ENCODE measurements at regions not wholly inside any gene's neighbourhood (a gene's known extent, or its start where the extent isn't known, plus 50 kb on each side); places are given as distances from the start of the nearest gene placed in this dataset.

GRCh38 chr1:230506451-230506850 is 80.3 kb upstream of the PGBD5 start:
- no peaks in the 10 kb centered on the region for H3K36me3 ChIP-seq (ENCODE audit: control insufficient read depth in 1 of 2, insufficient read depth in 2 of 2, low read length in 2 of 2)
- no peak overlapping the region for H3K4me3 ChIP-seq (ENCODE audit: low read depth in 1 of 2, low read length in 2 of 2)
- H3K4me1 ChIP-seq (ENCODE audit: control insufficient read depth in 1 of 2, insufficient read depth in 2 of 2, low read length in 2 of 2) = no peaks in the 10 kb centered on the region
- H3K27ac ChIP-seq (ENCODE audit: low read depth, low read length) = no peak overlapping the region
- no peak overlapping the region for H3K9ac ChIP-seq (ENCODE audit: low read depth in 1 of 2, low read length in 2 of 2)
- peaks cover 0 to 5% of the 10 kb centered on the region in 2 donors for H3K9me3 ChIP-seq (ENCODE audit: control insufficient read depth in 1 of 2, low read length in 2 of 2)
- H3K27me3 ChIP-seq (ENCODE audit: control insufficient read depth in 1 of 2, insufficient read depth in 2 of 2, low read length in 2 of 2) = no peaks in the 10 kb centered on the region

- no peaks in the 10 kb centered on the region for H3K27me3 ChIP-seq (ENCODE audit: control insufficient read depth in 1 of 2, insufficient read depth in 2 of 2, low read length in 2 of 2)
- no peak overlapping the region for H3K9ac ChIP-seq (ENCODE audit: low read depth in 1 of 2, low read length in 2 of 2)
- H3K4me3 ChIP-seq (ENCODE audit: low read depth in 1 of 2, low read length in 2 of 2) = no peak overlapping the region
- H3K9me3 ChIP-seq (ENCODE audit: control insufficient read depth in 1 of 2, low read length in 2 of 2) = peaks cover 0 to 3% of the 10 kb centered on the region in 2 donors
- H3K27ac ChIP-seq (ENCODE audit: low read depth, low read length) = no peak overlapping the region
- H3K4me1 ChIP-seq (ENCODE audit: control insufficient read depth in 1 of 2, insufficient read depth in 2 of 2, low read length in 2 of 2) = no peaks in the 10 kb centered on the region
- H3K36me3 ChIP-seq (ENCODE audit: control insufficient read depth in 1 of 2, insufficient read depth in 2 of 2, low read length in 2 of 2) = no peaks in the 10 kb centered on the region
These were observed 78.2 kb upstream of the PGBD5 start for GRCh38 chr1:230504310-230504709.

GRCh38 chr1:230503726-230504125 is 77.6 kb upstream of the PGBD5 start:
- Histone ChIP-seq H3K9me3 (ENCODE audit: control insufficient read depth in 1 of 2, low read length in 2 of 2) (no peaks in the 10 kb centered on the region), H3K27me3 (ENCODE audit: control insufficient read depth in 1 of 2, insufficient read depth in 2 of 2, low read length in 2 of 2) (no peaks in the 10 kb centered on the region), H3K27ac (ENCODE audit: low read depth, low read length) (no peak overlapping the region), H3K36me3 (ENCODE audit: control insufficient read depth in 1 of 2, insufficient read depth in 2 of 2, low read length in 2 of 2) (no peaks in the 10 kb centered on the region), H3K9ac (ENCODE audit: low read depth in 1 of 2, low read length in 2 of 2) (no peak overlapping the region), H3K4me1 (ENCODE audit: control insufficient read depth in 1 of 2, insufficient read depth in 2 of 2, low read length in 2 of 2) (no peaks in the 10 kb centered on the region), H3K4me3 (ENCODE audit: low read depth in 1 of 2, low read length in 2 of 2) (no peak overlapping the region)

DNA sequence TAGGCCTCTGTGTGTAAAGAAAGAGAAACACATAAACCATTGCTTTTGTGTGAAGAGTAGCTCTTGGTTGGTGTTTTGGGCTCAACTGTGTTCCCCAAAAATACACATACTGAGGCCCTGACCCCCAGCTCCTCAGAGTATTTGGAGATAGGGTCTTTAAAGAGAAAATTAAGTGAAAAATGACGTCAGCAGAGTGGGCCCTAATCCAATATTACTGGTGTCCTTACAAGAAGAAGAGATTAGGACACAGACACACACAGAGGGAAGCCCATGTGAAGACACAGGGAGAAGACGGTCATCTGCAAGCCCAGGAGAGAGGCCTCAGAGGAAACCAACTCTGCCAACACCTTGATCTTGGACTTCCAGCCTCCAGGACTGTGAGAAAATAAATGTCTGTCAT is 76.9 kb upstream of the PGBD5 start:
- H3K4me1 ChIP-seq (ENCODE audit: control insufficient read depth in 1 of 2, insufficient read depth in 2 of 2, low read length in 2 of 2) = no peaks in the 10 kb centered on the region
- no peaks in the 10 kb centered on the region for H3K36me3 ChIP-seq (ENCODE audit: control insufficient read depth in 1 of 2, insufficient read depth in 2 of 2, low read length in 2 of 2)
- H3K27me3 ChIP-seq (ENCODE audit: control insufficient read depth in 1 of 2, insufficient read depth in 2 of 2, low read length in 2 of 2) = no peaks in the 10 kb centered on the region
- H3K27ac ChIP-seq (ENCODE audit: low read depth, low read length) = no peak overlapping the region
- H3K9ac ChIP-seq (ENCODE audit: low read depth in 1 of 2, low read length in 2 of 2) = no peak overlapping the region
- H3K4me3 ChIP-seq (ENCODE audit: low read depth in 1 of 2, low read length in 2 of 2) = no peak overlapping the region
- H3K9me3 ChIP-seq (ENCODE audit: control insufficient read depth in 1 of 2, low read length in 2 of 2) = no peaks in the 10 kb centered on the region

- Histone ChIP-seq H3K27ac (ENCODE audit: low read depth, low read length) (no peak overlapping the region), H3K9ac (ENCODE audit: low read depth in 1 of 2, low read length in 2 of 2) (no peak overlapping the region), H3K9me3 (ENCODE audit: control insufficient read depth in 1 of 2, low read length in 2 of 2) (no peaks in the 10 kb centered on the region)
These were observed 76.2 kb upstream of the PGBD5 start for GRCh38 chr1:230502306-230502705.

DNA sequence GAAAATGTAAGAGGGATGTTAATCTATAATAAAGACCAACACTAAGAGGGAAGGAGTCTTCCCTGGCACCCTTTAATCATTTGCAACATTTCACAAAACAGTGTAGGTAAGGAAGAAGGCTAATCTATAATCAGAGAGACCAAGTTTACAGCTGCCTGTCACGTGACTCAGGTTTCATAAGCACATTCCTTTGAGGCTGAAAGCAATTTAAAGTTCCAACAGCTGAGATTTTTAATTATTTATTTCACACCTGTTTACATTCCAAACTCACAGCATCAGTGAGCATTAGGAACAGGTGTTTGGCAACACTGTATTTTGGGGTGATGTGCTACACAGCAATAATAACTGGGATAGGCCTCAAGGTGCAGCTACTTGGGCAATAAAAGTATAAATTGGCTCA is 75.7 kb upstream of the PGBD5 start:
- Histone ChIP-seq H3K9ac (ENCODE audit: low read depth in 1 of 2, low read length in 2 of 2) (no peak overlapping the region), H3K4me1 (ENCODE audit: control insufficient read depth in 1 of 2, insufficient read depth in 2 of 2, low read length in 2 of 2) (no peaks in the 10 kb centered on the region), H3K36me3 (ENCODE audit: control insufficient read depth in 1 of 2, insufficient read depth in 2 of 2, low read length in 2 of 2) (no peaks in the 10 kb centered on the region), H3K27me3 (ENCODE audit: control insufficient read depth in 1 of 2, insufficient read depth in 2 of 2, low read length in 2 of 2) (no peaks in the 10 kb centered on the region), H3K27ac (ENCODE audit: low read depth, low read length) (no peak overlapping the region), H3K4me3 (ENCODE audit: low read depth in 1 of 2, low read length in 2 of 2) (no peak overlapping the region), H3K9me3 (ENCODE audit: control insufficient read depth in 1 of 2, low read length in 2 of 2) (no peaks in the 10 kb centered on the region)

More at GRCh38 chr1:230502306-230502705, 76.2 kb upstream of the PGBD5 start:
- Histone ChIP-seq H3K4me1 (ENCODE audit: control insufficient read depth in 1 of 2, insufficient read depth in 2 of 2, low read length in 2 of 2) (no peaks in the 10 kb centered on the region), H3K27me3 (ENCODE audit: control insufficient read depth in 1 of 2, insufficient read depth in 2 of 2, low read length in 2 of 2) (no peaks in the 10 kb centered on the region), H3K36me3 (ENCODE audit: control insufficient read depth in 1 of 2, insufficient read depth in 2 of 2, low read length in 2 of 2) (no peaks in the 10 kb centered on the region), H3K4me3 (ENCODE audit: low read depth in 1 of 2, low read length in 2 of 2) (no peak overlapping the region)

DNA sequence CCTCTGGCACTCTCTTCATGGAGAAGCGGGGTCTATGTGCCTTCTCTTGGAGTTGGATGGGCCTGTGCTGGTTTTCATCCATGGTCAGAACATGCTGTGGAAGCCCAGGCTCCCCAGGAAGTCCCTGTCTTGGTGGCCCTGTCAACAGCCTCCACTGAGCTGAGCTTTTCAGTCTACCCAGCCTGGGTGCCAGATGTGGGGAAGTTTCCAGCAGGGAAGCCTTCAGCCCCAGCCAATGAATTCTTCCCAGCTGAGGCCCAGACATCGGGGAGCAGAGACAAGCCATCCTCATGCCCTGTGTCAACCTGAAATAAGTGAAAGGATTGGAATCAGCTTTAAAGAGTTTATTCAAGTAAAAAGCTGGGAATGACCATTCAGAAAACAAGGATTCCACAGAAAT is 75.1 kb upstream of the PGBD5 start:
- no peaks in the 10 kb centered on the region for H3K36me3 ChIP-seq (ENCODE audit: control insufficient read depth in 1 of 2, insufficient read depth in 2 of 2, low read length in 2 of 2)
- no peaks in the 10 kb centered on the region for H3K27me3 ChIP-seq (ENCODE audit: control insufficient read depth in 1 of 2, insufficient read depth in 2 of 2, low read length in 2 of 2)
- H3K4me1 ChIP-seq (ENCODE audit: control insufficient read depth in 1 of 2, insufficient read depth in 2 of 2, low read length in 2 of 2) = peaks cover 3 to 5% of the 10 kb centered on the region in 2 donors
- no peak overlapping the region for H3K4me3 ChIP-seq (ENCODE audit: low read depth in 1 of 2, low read length in 2 of 2)
- H3K9ac ChIP-seq (ENCODE audit: low read depth in 1 of 2, low read length in 2 of 2) = no peak overlapping the region
- H3K27ac ChIP-seq (ENCODE audit: low read depth, low read length) = no peak overlapping the region
- no peaks in the 10 kb centered on the region for H3K9me3 ChIP-seq (ENCODE audit: control insufficient read depth in 1 of 2, low read length in 2 of 2)

DNA sequence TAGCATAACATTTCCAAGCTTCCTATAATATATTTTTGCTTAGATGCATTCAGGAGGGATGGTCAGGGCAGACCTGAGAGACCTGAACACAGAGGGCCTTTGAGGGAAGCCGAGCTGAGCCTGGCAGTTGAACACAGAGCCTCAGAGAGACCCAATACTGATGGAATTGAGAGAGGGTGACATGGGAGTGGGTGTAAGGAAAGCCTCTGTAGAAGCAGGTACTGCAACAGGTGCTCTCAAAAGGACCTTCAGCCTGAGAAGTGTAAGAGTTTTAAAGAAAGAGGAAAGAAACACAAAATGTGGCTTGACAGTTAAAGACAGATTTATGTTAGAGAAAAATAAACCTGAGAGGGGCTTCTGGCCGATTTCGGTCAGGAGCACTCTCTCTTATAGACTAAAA is 73.9 kb upstream of the PGBD5 start:
- no peaks in the 10 kb centered on the region for H3K27me3 ChIP-seq (ENCODE audit: control insufficient read depth in 1 of 2, insufficient read depth in 2 of 2, low read length in 2 of 2)
- no peaks in the 10 kb centered on the region for H3K9me3 ChIP-seq (ENCODE audit: control insufficient read depth in 1 of 2, low read length in 2 of 2)
- H3K4me3 ChIP-seq (ENCODE audit: low read depth in 1 of 2, low read length in 2 of 2) = no peak overlapping the region
- H3K27ac ChIP-seq (ENCODE audit: low read depth, low read length) = no peak overlapping the region
- no peaks in the 10 kb centered on the region for H3K36me3 ChIP-seq (ENCODE audit: control insufficient read depth in 1 of 2, insufficient read depth in 2 of 2, low read length in 2 of 2)
- H3K4me1 ChIP-seq (ENCODE audit: control insufficient read depth in 1 of 2, insufficient read depth in 2 of 2, low read length in 2 of 2) = peaks cover 5 to 8% of the 10 kb centered on the region in 2 donors
- no peak overlapping the region for H3K9ac ChIP-seq (ENCODE audit: low read depth in 1 of 2, low read length in 2 of 2)

GRCh38 chr1:230499496-230499895 is 73.4 kb upstream of the PGBD5 start:
- H3K9ac ChIP-seq (ENCODE audit: low read depth in 1 of 2, low read length in 2 of 2) = no peak overlapping the region
- peaks cover 0 to 4% of the 10 kb centered on the region in 2 donors for H3K27me3 ChIP-seq (ENCODE audit: control insufficient read depth in 1 of 2, insufficient read depth in 2 of 2, low read length in 2 of 2)
- H3K9me3 ChIP-seq (ENCODE audit: control insufficient read depth in 1 of 2, low read length in 2 of 2) = no peaks in the 10 kb centered on the region
- no peaks in the 10 kb centered on the region for H3K36me3 ChIP-seq (ENCODE audit: control insufficient read depth in 1 of 2, insufficient read depth in 2 of 2, low read length in 2 of 2)
- H3K4me3 ChIP-seq (ENCODE audit: low read depth in 1 of 2, low read length in 2 of 2) = no peak overlapping the region
- peaks cover 5 to 8% of the 10 kb centered on the region in 2 donors for H3K4me1 ChIP-seq (ENCODE audit: control insufficient read depth in 1 of 2, insufficient read depth in 2 of 2, low read length in 2 of 2)
- H3K27ac ChIP-seq (ENCODE audit: low read depth, low read length) = no peak overlapping the region

DNA sequence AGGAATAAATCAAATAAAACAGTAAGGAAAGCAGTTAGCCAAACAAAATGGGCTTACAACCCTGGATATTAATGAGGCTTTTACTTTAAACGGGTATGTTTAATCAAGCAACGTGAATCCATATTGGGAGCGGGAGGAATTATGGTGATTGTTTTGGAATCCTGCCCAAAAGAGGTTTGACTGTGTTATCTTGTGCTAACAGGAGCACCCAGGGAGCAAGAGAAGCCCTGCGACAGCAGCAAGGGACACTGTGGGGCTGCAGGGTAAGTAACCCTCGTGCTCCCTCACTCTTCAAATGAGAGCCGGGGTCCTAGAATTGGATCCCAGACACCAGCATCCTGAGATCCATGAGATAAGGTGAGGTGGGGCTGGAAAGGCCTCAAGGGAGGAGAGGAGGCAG is 72.6 kb upstream of the PGBD5 start:
- Histone ChIP-seq H3K36me3 (ENCODE audit: control insufficient read depth in 1 of 2, insufficient read depth in 2 of 2, low read length in 2 of 2) (no peaks in the 10 kb centered on the region), H3K27ac (ENCODE audit: low read depth, low read length) (no peak overlapping the region), H3K27me3 (ENCODE audit: control insufficient read depth in 1 of 2, insufficient read depth in 2 of 2, low read length in 2 of 2) (peaks cover 0 to 4% of the 10 kb centered on the region in 2 donors), H3K4me3 (ENCODE audit: low read depth in 1 of 2, low read length in 2 of 2) (no peak overlapping the region), H3K9me3 (ENCODE audit: control insufficient read depth in 1 of 2, low read length in 2 of 2) (no peaks in the 10 kb centered on the region), H3K4me1 (ENCODE audit: control insufficient read depth in 1 of 2, insufficient read depth in 2 of 2, low read length in 2 of 2) (peaks cover 5 to 8% of the 10 kb centered on the region in 2 donors), H3K9ac (ENCODE audit: low read depth in 1 of 2, low read length in 2 of 2) (no peak overlapping the region)

DNA sequence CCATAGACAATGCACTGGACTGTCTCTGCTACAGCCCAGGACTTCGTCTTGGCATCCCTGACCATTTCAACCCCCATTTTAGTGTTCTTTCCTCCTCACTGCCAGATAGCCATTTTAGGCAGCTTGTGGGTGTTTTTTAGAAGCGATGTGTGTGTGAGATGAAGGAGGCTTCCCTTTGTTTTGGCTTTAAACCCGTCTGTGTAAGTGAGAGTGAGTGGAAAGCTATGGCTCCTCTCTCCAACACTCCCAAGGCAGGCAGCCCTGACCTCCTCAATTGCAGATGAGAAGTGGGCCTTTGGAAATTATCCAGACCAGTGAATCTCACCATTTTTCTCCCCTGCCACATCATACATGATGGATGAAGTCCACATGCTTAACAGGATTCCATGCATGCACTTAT is 70.3 kb upstream of the PGBD5 start:
- Histone ChIP-seq H3K9me3 (ENCODE audit: control insufficient read depth in 1 of 2, low read length in 2 of 2) (no peaks in the 10 kb centered on the region), H3K4me3 (ENCODE audit: low read depth in 1 of 2, low read length in 2 of 2) (peak overlapping the region; percentile 48 to 63), H3K27ac (ENCODE audit: low read depth, low read length) (no peak overlapping the region), H3K9ac (ENCODE audit: low read depth in 1 of 2, low read length in 2 of 2) (no peak overlapping the region), H3K27me3 (ENCODE audit: control insufficient read depth in 1 of 2, insufficient read depth in 2 of 2, low read length in 2 of 2) (peaks cover 0 to 4% of the 10 kb centered on the region in 2 donors), H3K4me1 (ENCODE audit: control insufficient read depth in 1 of 2, insufficient read depth in 2 of 2, low read length in 2 of 2) (peaks cover 5 to 8% of the 10 kb centered on the region in 2 donors), H3K36me3 (ENCODE audit: control insufficient read depth in 1 of 2, insufficient read depth in 2 of 2, low read length in 2 of 2) (no peaks in the 10 kb centered on the region)

Data from duodenal mucosa (tissue), 2 donors.